Skeletal muscle tissue (tissue), 3 donors: ENCODE measurements at regions not wholly inside any gene's neighbourhood (a gene's known extent, or its start where the extent isn't known, plus 50 kb on each side); places are given as distances from the start of the nearest gene placed in this dataset.

ENCODE experiments used
- H3K27ac ChIP-seq: one replicate; pipeline ENCODE4 v1.7.0; 2013; ENCODE audit warnings: mild to moderate bottlenecking, low read depth, low read length, inconsistent platforms
- H3K27me3 ChIP-seq, 3 donors: one replicate each; pipeline ENCODE4 v1.7.0; 2013; ENCODE audit warnings: low read length in 3 of 3; ENCODE audit not compliant: control insufficient read depth in 3 of 3, insufficient read depth in 3 of 3
- H3K36me3 ChIP-seq, 3 donors: one replicate each; pipeline ENCODE4 v1.7.0; 2013; ENCODE audit warnings: low read length in 3 of 3; ENCODE audit not compliant: control insufficient read depth in 3 of 3, insufficient read depth in 3 of 3
- H3K4me1 ChIP-seq, 3 donors: one replicate each; pipeline ENCODE4 v1.7.0; 2013; ENCODE audit warnings: low read length in 3 of 3, mild to moderate bottlenecking in 3 of 3; ENCODE audit not compliant: control insufficient read depth in 3 of 3, insufficient read depth in 3 of 3
- H3K4me3 ChIP-seq, 3 donors: one replicate each; pipeline ENCODE4 v1.7.0; 2013; ENCODE audit warnings: low read length in 3 of 3
- H3K9ac ChIP-seq, 3 donors: one replicate each; pipeline ENCODE4 v1.7.0; 2013; ENCODE audit warnings: low read length in 3 of 3, mild to moderate bottlenecking in 3 of 3, moderate library complexity in 2 of 3, low read depth in 1 of 3
- H3K9me3 ChIP-seq, 3 donors: one replicate each; pipeline ENCODE4 v1.7.0; 2013; ENCODE audit warnings: low read length in 3 of 3; ENCODE audit not compliant: control insufficient read depth in 3 of 3
- donor health status: Osteomylitis.

DNA sequence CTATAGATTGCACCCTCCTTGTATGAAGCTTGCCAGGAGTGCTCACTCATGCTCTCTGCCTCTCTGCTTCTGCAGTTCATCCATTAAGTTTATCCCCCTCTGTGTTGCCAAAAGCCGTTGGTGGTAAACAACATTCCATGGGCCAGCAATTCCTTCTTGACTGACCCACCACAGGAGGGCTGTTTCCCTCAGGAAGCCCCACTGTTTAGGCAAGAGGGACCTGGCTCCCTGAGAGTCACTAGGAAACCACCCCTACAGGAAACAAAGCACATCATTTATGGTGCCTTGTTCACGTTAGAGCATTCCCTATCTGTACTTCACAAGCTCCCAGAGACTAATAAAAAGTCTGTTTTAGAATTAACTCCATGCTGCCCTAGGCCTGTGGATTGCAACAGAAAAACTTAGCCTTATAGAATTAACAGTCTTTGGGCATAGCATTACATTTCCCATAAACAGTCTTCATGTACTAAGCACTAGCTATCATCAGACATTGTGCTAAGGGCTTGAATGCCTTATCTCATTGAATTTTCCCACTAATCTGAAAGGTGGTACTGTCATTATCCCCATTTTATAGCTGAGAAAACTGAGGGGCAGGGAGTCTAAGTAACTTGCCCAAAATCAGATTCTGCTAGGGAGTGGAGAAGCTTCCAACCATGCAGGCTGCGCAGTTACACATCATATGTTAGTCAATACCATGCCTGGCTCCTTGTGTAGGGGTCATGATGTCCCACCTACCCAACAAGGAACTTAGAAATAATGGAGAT lies 149.9 kb downstream of the SHQ1 start:
- no peak overlapping the region for H3K27ac ChIP-seq
- peaks cover 0 to 3% (median 0%) of the 10 kb centered on the region in 3 donors for H3K27me3 ChIP-seq
- no peaks in the 10 kb centered on the region for H3K36me3 ChIP-seq
- no peak overlapping the region for H3K4me3 ChIP-seq
- no peaks in the 10 kb centered on the region for H3K4me1 ChIP-seq
- no peaks in the 10 kb centered on the region for H3K9me3 ChIP-seq
- H3K9ac ChIP-seq, result no peak overlapping the region

DNA sequence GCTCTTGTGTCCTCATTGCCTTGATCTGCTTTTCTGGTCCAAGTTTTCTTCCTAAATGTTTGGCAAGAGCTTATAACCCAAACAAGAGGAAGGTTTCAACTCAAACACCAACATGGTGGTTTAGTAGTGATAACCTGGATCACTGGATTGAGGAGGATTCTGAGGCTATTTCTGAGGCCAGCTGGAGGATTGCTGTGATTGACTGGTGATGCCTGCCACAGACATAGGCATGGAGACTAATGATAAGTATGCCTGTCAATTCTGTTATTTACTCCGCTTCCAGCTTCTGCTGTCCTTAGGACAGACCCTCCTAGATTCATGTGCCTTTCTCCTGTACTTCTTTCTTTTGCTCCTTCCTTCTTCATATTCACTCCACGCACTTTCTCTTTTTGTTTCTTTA lies 150.5 kb downstream of the SHQ1 start:
- H3K4me1 ChIP-seq, result no peaks in the 10 kb centered on the region
- peaks cover 0 to 3% (median 0%) of the 10 kb centered on the region in 3 donors for H3K27me3 ChIP-seq
- no peak overlapping the region for H3K9ac ChIP-seq
- no peaks in the 10 kb centered on the region for H3K36me3 ChIP-seq
- H3K4me3 ChIP-seq, result no peak overlapping the region
- no peaks in the 10 kb centered on the region for H3K9me3 ChIP-seq
- no peak overlapping the region for H3K27ac ChIP-seq

DNA sequence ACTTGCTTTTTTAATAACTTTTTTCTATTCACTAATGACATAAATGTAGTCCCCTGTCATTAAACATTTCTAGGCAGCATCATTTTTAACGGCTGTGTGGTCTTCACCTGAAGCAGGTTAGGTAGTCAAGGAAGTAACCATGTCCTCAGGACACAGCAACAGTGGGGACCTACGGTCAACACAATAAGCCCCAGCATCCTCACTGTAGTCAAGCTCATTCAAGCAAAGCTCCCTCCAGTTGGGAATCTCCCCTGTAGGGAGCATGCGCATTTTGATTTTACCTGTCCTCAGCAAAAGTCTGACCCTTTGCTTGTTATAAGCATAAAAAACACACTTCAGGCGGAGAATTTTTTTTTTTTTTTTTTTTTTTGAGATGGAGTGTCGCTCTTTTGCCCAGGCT lies 151.4 kb downstream of the SHQ1 start:
- Histone ChIP-seq H3K36me3 (no peaks in the 10 kb centered on the region), H3K27me3 (peaks cover 0 to 3% (median 0%) of the 10 kb centered on the region in 3 donors), H3K9me3 (no peaks in the 10 kb centered on the region), H3K4me1 (no peaks in the 10 kb centered on the region), H3K27ac (no peak overlapping the region), H3K9ac (no peak overlapping the region), H3K4me3 (no peak overlapping the region)

DNA sequence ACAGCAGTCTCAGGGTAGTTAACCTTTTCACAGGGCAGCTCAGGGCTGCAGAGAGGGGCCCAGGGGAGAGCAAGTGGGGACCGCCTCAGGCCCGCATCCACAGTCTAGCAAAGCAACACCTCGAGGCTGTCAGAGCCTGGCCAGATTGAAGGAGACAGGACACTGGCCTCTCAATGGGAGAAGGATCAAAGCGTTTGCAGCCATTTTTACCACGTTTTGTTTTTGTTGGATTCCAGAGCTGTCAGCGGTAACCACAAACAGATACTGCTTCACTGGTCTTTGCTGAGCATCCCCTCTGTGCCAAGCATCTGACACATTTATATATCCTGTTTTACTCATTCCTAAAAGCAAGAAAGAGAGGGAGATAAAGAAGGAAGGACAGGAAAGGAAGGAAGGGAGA lies 153.8 kb downstream of the SHQ1 start:
- H3K9me3 ChIP-seq, result no peaks in the 10 kb centered on the region
- H3K27me3 ChIP-seq, result no peaks in the 10 kb centered on the region
- H3K36me3 ChIP-seq, result no peaks in the 10 kb centered on the region
- H3K9ac ChIP-seq, result no peak overlapping the region
- no peak overlapping the region for H3K27ac ChIP-seq
- H3K4me1 ChIP-seq, result no peaks in the 10 kb centered on the region
- H3K4me3 ChIP-seq, result no peak overlapping the region

DNA sequence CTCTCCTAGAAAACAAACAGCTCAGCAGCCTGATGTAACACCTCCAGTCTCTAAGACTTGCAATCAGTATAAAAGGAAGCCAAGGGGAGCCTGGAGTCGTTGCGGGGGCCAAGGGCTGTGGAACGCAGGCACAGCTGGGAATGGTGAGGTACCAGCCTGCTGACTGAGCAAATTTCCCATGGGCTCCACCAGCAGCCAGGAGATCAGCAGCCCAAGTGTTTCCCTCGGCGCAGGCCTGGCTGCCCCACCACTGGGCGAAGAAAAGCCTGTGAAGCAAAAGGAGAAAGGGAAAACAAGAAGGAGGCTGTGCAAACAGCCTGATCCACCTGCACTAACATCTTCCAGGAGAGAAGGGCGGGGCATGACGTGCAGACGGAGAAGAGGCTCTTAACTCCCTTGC lies 155.3 kb downstream of the SHQ1 start:
- Histone ChIP-seq H3K36me3 (no peaks in the 10 kb centered on the region), H3K4me1 (no peaks in the 10 kb centered on the region), H3K27me3 (no peaks in the 10 kb centered on the region), H3K27ac (no peak overlapping the region), H3K9me3 (no peaks in the 10 kb centered on the region), H3K9ac (no peak overlapping the region), H3K4me3 (no peak overlapping the region)

DNA sequence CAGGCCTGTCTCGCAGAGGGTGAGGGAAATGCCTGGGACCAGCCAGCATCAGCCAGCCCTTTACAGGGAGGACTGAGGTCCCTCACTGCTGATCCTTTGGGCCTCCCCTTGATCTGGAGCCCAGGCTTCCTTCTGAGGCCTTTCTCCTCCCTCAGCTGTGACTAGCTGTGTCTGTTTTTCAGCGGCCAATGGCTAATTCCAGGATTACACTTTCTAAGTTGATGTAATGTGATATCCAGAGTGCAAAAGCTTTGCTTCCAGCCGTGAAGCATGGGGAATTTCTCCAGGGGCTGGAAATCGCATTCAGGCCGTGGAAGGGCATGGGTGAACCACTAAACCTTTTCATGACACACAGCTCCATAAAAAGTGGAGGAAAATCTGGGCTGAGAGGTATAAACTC lies 157.6 kb downstream of the SHQ1 start:
- no peaks in the 10 kb centered on the region for H3K9me3 ChIP-seq
- H3K27ac ChIP-seq, result no peak overlapping the region
- H3K9ac ChIP-seq, result no peak overlapping the region
- no peaks in the 10 kb centered on the region for H3K36me3 ChIP-seq
- H3K4me3 ChIP-seq, result no peak overlapping the region
- no peaks in the 10 kb centered on the region for H3K4me1 ChIP-seq
- H3K27me3 ChIP-seq, result no peaks in the 10 kb centered on the region

DNA sequence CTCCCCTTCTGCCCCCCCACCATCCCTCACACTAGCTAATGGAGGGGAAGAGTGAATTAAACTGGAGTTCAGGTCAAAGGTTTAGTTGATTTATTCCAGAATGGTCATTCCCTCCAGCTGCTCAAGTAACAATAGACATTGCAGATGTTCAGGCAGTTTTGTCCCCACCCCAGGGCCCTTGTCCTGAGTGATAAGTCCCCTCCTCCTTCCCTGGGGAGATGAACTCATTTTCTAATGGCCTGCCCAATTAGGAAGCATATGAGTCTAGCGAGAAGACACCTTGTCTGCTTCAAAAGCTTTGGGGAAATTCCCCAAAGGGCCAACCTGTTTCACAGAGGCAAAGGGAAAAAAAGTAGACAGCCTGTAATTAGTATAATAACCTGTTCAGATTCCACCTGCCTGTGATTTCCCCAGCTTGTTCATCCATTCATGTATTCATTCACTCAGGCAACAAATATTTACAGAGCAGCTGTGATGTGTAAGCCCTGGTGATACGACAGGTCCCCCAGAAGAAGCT lies 165.3 kb downstream of the SHQ1 start:
- no peaks in the 10 kb centered on the region for H3K4me1 ChIP-seq
- H3K4me3 ChIP-seq, result no peak overlapping the region
- peaks cover 0 to 2% (median 0%) of the 10 kb centered on the region in 3 donors for H3K27me3 ChIP-seq

DNA sequence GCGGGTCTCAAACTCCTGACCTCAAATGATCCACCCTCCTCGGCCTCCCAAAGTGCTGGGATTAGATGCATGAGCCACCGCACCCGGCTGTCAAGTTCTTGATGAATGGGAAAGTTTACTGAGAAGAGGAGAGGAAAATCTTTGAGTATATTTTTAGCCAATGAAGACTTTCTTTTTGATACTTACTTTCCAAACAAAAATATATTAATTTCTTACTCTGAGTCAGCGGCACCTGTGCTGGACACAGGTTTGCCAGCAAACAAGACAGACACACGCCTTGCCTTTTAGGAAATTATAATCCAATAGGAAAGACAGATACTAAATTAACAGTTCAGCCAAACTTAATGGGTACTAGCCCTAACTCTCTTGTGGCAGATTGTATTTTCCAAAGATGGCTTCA lies 166.6 kb downstream of the SHQ1 start:
- H3K9ac ChIP-seq, result no peak overlapping the region
- H3K27me3 ChIP-seq, result peaks cover 0 to 2% (median 0%) of the 10 kb centered on the region in 3 donors
- H3K36me3 ChIP-seq, result no peaks in the 10 kb centered on the region
- H3K4me1 ChIP-seq, result no peaks in the 10 kb centered on the region
- no peaks in the 10 kb centered on the region for H3K9me3 ChIP-seq
- no peak overlapping the region for H3K4me3 ChIP-seq
- H3K27ac ChIP-seq, result no peak overlapping the region

More for the DNA sequence above, 165.3 kb downstream of the SHQ1 start:
- no peaks in the 10 kb centered on the region for H3K36me3 ChIP-seq
- no peak overlapping the region for H3K9ac ChIP-seq
- H3K9me3 ChIP-seq, result no peaks in the 10 kb centered on the region
- H3K27ac ChIP-seq, result no peak overlapping the region

DNA sequence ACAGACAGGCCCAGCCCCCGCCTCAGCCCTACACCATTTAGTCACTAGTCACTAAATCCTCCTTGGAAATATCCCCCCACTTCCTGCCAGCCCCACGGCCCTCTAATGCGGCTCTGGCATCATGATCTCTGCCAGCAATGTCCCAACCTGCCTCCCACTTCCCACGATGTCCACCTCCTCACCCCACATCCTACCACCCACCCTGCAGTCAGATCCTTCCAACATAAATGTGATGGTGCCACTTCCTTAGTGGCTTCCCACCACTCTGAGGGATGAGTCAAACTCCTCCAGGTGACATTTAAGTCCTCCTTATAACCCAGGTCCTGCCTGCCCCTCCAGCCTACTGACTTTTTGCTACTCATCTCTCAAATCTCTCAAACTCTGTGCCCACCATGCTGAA lies 167.5 kb downstream of the SHQ1 start:
- H3K27me3 ChIP-seq, result peaks cover 0 to 2% (median 0%) of the 10 kb centered on the region in 3 donors
- no peak overlapping the region for H3K27ac ChIP-seq
- no peaks in the 10 kb centered on the region for H3K36me3 ChIP-seq
- H3K4me1 ChIP-seq, result no peaks in the 10 kb centered on the region
- H3K9me3 ChIP-seq, result no peaks in the 10 kb centered on the region
- no peak overlapping the region for H3K4me3 ChIP-seq
- no peak overlapping the region for H3K9ac ChIP-seq

DNA sequence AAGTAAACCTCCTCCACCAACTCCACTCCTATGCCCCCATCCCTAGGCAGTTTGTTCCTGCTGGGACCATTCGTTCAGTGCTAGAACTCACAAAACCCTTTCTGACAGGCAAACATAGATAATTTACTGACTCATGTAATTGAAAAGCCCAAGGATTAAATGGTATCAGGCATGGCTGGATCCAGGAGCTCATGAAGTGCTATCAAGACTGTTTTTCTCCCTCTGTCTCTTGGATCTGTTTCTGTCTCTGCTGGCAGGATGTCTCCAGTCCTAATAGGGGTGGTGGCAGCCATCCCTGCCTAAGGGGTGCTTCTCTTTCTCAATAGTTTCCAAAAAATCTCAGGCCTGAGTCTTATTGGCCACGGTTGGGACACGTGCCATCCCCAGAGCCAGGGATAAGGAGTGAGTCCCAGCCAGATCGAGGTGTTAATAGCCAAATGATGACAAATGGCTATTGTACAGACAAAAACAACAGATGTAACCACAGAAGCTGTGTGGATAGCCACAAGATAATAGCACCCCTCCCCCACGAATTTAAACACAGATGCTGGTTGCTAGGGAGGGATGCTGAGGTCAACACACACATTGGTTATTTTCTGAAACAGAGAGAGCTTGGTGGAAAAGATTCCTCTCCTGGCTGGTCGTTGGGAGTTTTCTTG lies 168.6 kb downstream of the SHQ1 start:
- Histone ChIP-seq H3K9ac (no peak overlapping the region), H3K4me3 (no peak overlapping the region), H3K27ac (no peak overlapping the region), H3K9me3 (no peaks in the 10 kb centered on the region), H3K4me1 (no peaks in the 10 kb centered on the region), H3K36me3 (no peaks in the 10 kb centered on the region), H3K27me3 (peaks cover 0 to 2% (median 0%) of the 10 kb centered on the region in 3 donors)
